Esophagus muscularis mucosa (tissue), 3 donors: ENCODE measurements at regions not wholly inside any gene's neighbourhood (a gene's known extent, or its start where the extent isn't known, plus 50 kb on each side); places are given as distances from the start of the nearest gene placed in this dataset.

Experiments used
- CTCF ChIP-seq, 3 experiments: fragments of 200-600 bp in 2 of 3; fragments of 450-650 bp in 1 of 3; sonication (generic) in 2 of 3; IDR thresholded peaks; one replicate each; pipeline ENCODE4 v1.5.1; 2017 to 2019; ENCODE audit warnings: antibody characterized with exemption in 3 of 3, mild to moderate bottlenecking in 2 of 3, moderate library complexity in 1 of 3
- POLR2A ChIP-seq: fragments of 450-650 bp; IDR thresholded peaks from one replicate; pipeline ENCODE4 v1.6.1; 2017; ENCODE audit warnings: antibody characterized with exemption, moderate library complexity, mild to moderate bottlenecking, low read depth

GRCh38 chr2:18957909-18958308, 368.5 kb upstream of the NT5C1B start:
- no peak for TF ChIP-seq POLR2A
- TF ChIP-seq CTCF (IDR thresholded peaks at IDR 0.05) = no peak
